ENCODE measurements at regions not wholly inside any gene's neighbourhood (a gene's known extent, or its start where the extent isn't known, plus 50 kb on each side); places are given as distances from the start of the nearest gene placed in this dataset.

GRCh38 chr2:142650601-142651000 lies 226.9 kb upstream of the KYNU start (continued):
- TF ChIP-seq POLR2AphosphoS5 (IDR thresholded peaks at IDR 0.05; ENCODE audit: low read depth, low read length), result no peak
- TF ChIP-seq YY1 (IDR thresholded peaks at IDR 0.05; ENCODE audit: low read depth, low read length), result no peak
- no peak for TF ChIP-seq GABPA (IDR thresholded peaks at IDR 0.05; ENCODE audit: borderline replicate concordance, insufficient read depth, low read length)
- TF ChIP-seq HDAC6 (IDR thresholded peaks at IDR 0.05; ENCODE audit: low read depth, low read length), result no peak
- TF ChIP-seq ZNF274 (IDR thresholded peaks at IDR 0.05; ENCODE audit: borderline replicate concordance, extremely low read depth, low read length), result no peak
- no peak for TF ChIP-seq GTF2F1 (IDR thresholded peaks at IDR 0.05; ENCODE audit: borderline replicate concordance, low read depth, low read length)
- TF ChIP-seq EGR1 (IDR thresholded peaks at IDR 0.05; ENCODE audit: borderline replicate concordance, low read depth, low read length), result no peak
- no peak for TF ChIP-seq CREB1 (IDR thresholded peaks at IDR 0.05)

All from H1 (cell line).